H9 (cell line): ENCODE measurements at regions not wholly inside any gene's neighbourhood (a gene's known extent, or its start where the extent isn't known, plus 50 kb on each side); places are given as distances from the start of the nearest gene placed in this dataset.

ENCODE experiments used
- DNase-seq: peaks from one replicate; pipeline ENCODE4 v3.0.0-alpha.2; 2017
- H2AFZ ChIP-seq: one replicate; pipeline ENCODE4 v1.6.1; 2013; ENCODE audit warnings: mild to moderate bottlenecking, low read length, control low read depth, moderate library complexity
- H2AK5ac ChIP-seq: 2 replicates; pipeline ENCODE4 v1.6.1; 2013; ENCODE audit warnings: low read length, control low read depth, mixed read lengths; ENCODE audit not compliant: insufficient read length
- H2BK120ac ChIP-seq: one replicate; pipeline ENCODE4 v1.6.1; 2013; ENCODE audit warnings: low read depth, mild to moderate bottlenecking, low read length, control low read depth, inconsistent platforms; ENCODE audit not compliant: poor library complexity, severe bottlenecking
- H2BK12ac ChIP-seq: 2 replicates; pipeline ENCODE4 v1.6.1; 2013; ENCODE audit warnings: low read length, control low read depth, mixed read lengths, low read depth; ENCODE audit not compliant: insufficient read length
- H2BK15ac ChIP-seq: 2 replicates; pipeline ENCODE4 v1.6.1; 2013; ENCODE audit warnings: low read depth, low read length, control low read depth
- H2BK20ac ChIP-seq: one replicate; pipeline ENCODE4 v1.6.1; 2013; ENCODE audit warnings: low read depth, mild to moderate bottlenecking, low read length, control low read depth, inconsistent platforms; ENCODE audit not compliant: poor library complexity, severe bottlenecking
- H2BK5ac ChIP-seq: 2 replicates; pipeline ENCODE4 v1.6.1; 2013; ENCODE audit warnings: low read length, control low read depth, mixed read lengths; ENCODE audit not compliant: insufficient read length
- H3K14ac ChIP-seq: 2 replicates; pipeline ENCODE4 v1.6.1; 2013; ENCODE audit warnings: low read length, control low read depth; ENCODE audit not compliant: insufficient read depth
- H3K18ac ChIP-seq: 2 replicates; pipeline ENCODE4 v1.6.1; 2013; ENCODE audit warnings: low read depth, mild to moderate bottlenecking, mixed read lengths, low read length, control low read depth; ENCODE audit not compliant: insufficient read length
- H3K23ac ChIP-seq: 2 replicates; pipeline ENCODE4 v1.6.1; 2013; ENCODE audit warnings: low read length, control low read depth, mixed read lengths, low read depth; ENCODE audit not compliant: insufficient read length
- H3K23me2 ChIP-seq: 2 replicates; pipeline ENCODE4 v1.6.1; 2013; ENCODE audit warnings: low read depth, mild to moderate bottlenecking, mixed read lengths, low read length, control low read depth; ENCODE audit not compliant: insufficient read length, poor library complexity, severe bottlenecking
- H3K27ac ChIP-seq: 2 replicates; pipeline ENCODE4 v1.5.1; 2013; ENCODE audit warnings: low read length, control low read depth, mixed read lengths, low read depth; ENCODE audit not compliant: insufficient read length
- H3K27me3 ChIP-seq: 2 replicates; pipeline ENCODE4 v1.6.1; 2013; ENCODE audit warnings: low read length, control low read depth, inconsistent platforms; ENCODE audit not compliant: insufficient read depth
- H3K4ac ChIP-seq: 2 replicates; pipeline ENCODE4 v1.6.1; 2013; ENCODE audit warnings: low read depth, mild to moderate bottlenecking, control low read depth, inconsistent platforms, low read length, moderate library complexity
- H3K4me1 ChIP-seq: 2 replicates; pipeline ENCODE4 v1.6.1; 2013; ENCODE audit warnings: low read length, control low read depth, inconsistent platforms; ENCODE audit not compliant: insufficient read depth
- H3K4me2 ChIP-seq: 2 replicates; pipeline ENCODE4 v1.6.1; 2013; ENCODE audit warnings: low read length, control low read depth, mixed read lengths; ENCODE audit not compliant: insufficient read length, insufficient read depth
- H3K56ac ChIP-seq: 2 replicates; pipeline ENCODE4 v1.6.1; 2013; ENCODE audit warnings: low read depth, mild to moderate bottlenecking, mixed read lengths, low read length, control low read depth; ENCODE audit not compliant: insufficient read length
- H3K79me1 ChIP-seq: 2 replicates; pipeline ENCODE4 v1.6.1; 2013; ENCODE audit warnings: low read depth, mild to moderate bottlenecking, moderate library complexity, low read length, control low read depth, inconsistent platforms; ENCODE audit not compliant: insufficient read depth, poor library complexity, severe bottlenecking
- H3K79me2 ChIP-seq: 2 replicates; pipeline ENCODE4 v1.6.1; 2013; ENCODE audit warnings: low read length, control low read depth, inconsistent platforms; ENCODE audit not compliant: insufficient read depth
- H3K9ac ChIP-seq: 2 replicates; pipeline ENCODE4 v1.6.1; 2013; ENCODE audit warnings: low read length, control low read depth, mixed read lengths; ENCODE audit not compliant: insufficient read length; ENCODE audit errors: extremely low read depth
- H3K9me3 ChIP-seq: one replicate; pipeline ENCODE4 v1.6.1; 2013; ENCODE audit warnings: low read depth, low read length, inconsistent platforms; ENCODE audit not compliant: control insufficient read depth
- H3T11ph ChIP-seq: one replicate; pipeline ENCODE4 v1.6.1; 2013; ENCODE audit warnings: mild to moderate bottlenecking, low read length, control low read depth, inconsistent platforms
- H4K20me1 ChIP-seq: one replicate; pipeline ENCODE4 v1.6.1; 2013; ENCODE audit not compliant: control insufficient read depth, insufficient read length, insufficient read depth
- H4K5ac ChIP-seq: 2 replicates; pipeline ENCODE4 v1.6.1; 2013; ENCODE audit warnings: low read depth, mild to moderate bottlenecking, mixed read lengths, low read length, control low read depth; ENCODE audit not compliant: insufficient read length
- H4K8ac ChIP-seq: replicated peaks from 2 replicates; pipeline ENCODE4 v1.6.1; 2013; ENCODE audit warnings: low read length, control low read depth, mixed read lengths, low read depth; ENCODE audit not compliant: insufficient read length
- H4K91ac ChIP-seq: 2 replicates; pipeline ENCODE4 v1.6.1; 2013; ENCODE audit warnings: low read depth, mild to moderate bottlenecking, moderate library complexity, mixed read lengths, low read length, control low read depth; ENCODE audit not compliant: insufficient read length
- H3K27ac Mint-ChIP-seq, 3 experiments: 2 replicates in 2 of 3; 3 replicates in 1 of 3; pipeline ENCODE4 v1.8.0; 2020 to 2021; ENCODE audit warnings: mixed read lengths in 3 of 3, mild to moderate bottlenecking in 1 of 3, moderate library complexity in 1 of 3
- H3K27me3 Mint-ChIP-seq: 2 replicates; pipeline ENCODE4 v1.8.0; 2021; ENCODE audit warnings: low read depth, mild to moderate bottlenecking, moderate library complexity, mixed read lengths
- H3K36me3 Mint-ChIP-seq, 3 experiments: 2 replicates in 2 of 3; 3 replicates in 1 of 3; pipeline ENCODE4 v1.8.0; 2020 to 2021; ENCODE audit warnings: low read depth in 3 of 3, mixed read lengths in 3 of 3; ENCODE audit not compliant: insufficient read depth in 1 of 3
- H3K4me1 Mint-ChIP-seq, 2 experiments: 2 replicates each; pipeline ENCODE4 v1.8.0; 2020; ENCODE audit warnings: mixed read lengths in 2 of 2
- H3K4me3 Mint-ChIP-seq, 2 experiments: 2 replicates in 1 of 2; 3 replicates in 1 of 2; pipeline ENCODE4 v1.8.0; 2020 to 2021; ENCODE audit warnings: mild to moderate bottlenecking in 2 of 2, mixed read lengths in 2 of 2, moderate library complexity in 1 of 2
- H3K9me3 Mint-ChIP-seq, 2 experiments: 2 replicates in 1 of 2; 3 replicates in 1 of 2; pipeline ENCODE4 v1.8.0; 2020; ENCODE audit warnings: mild to moderate bottlenecking in 2 of 2, mixed read lengths in 2 of 2, moderate library complexity in 1 of 2
- WGBS: extraction: QIAGEN DNeasy Blood & Tissue Kit; methylation state at CpG from one replicate; pipeline ENCODE4 v1.1.7; 2013; ENCODE audit warnings: missing lambda C conversion rate, low lambda C conversion rate, mixed read lengths; ENCODE audit not compliant: insufficient read length; ENCODE audit errors: extremely low coverage; 5-methylcytosine and 5-hydroxymethylcytosine counted together
- TF ChIP-seq, protein P1 (sequence below): fragments of 200-600 bp; sonication (generic); conservative IDR thresholded peaks from 3 replicates; pipeline ENCODE4 v1.8.0; 2021; ENCODE audit warnings: antibody characterized with exemption, mild to moderate bottlenecking

DNA sequence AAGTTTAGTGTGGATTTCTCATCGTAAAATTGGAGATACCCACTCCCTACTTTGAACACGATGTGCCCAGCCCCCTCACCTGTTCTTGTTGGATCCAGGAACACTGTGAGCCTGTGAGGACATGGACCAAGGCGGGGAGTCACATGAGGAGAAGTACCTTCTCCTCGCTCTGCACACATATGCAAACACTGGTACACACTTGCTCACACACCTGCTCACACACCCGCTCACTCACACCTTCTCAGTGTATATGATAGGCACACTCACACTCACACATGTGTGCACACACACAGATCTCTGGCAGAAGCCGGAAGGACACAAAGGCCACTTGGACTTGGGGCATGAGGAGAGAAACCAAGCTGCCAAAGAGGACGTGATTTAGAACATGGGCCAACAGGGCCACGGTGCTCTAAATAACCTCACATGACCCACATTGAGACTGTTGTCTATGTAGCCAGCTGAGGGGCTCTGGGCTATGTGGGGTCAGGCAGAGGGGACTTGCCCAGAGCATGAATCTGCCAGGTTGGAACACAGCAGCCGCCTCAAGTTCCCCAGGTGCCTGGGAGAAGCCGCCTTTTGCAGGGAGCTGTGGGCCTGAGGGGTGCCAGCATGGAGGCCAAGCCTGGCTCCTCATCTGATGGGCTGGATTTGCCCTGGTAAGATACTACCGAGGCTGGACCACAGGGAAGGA lies 283.0 kb upstream of the IRX4 start:
- Histone ChIP-seq H3T11ph (no peak overlapping the region), H3K23ac (no peak overlapping the region), H2AK5ac (no peak overlapping the region), H3K27me3 (no peaks in the 10 kb centered on the region), H3K23me2 (no peaks in the 10 kb centered on the region), H2BK12ac (no peak overlapping the region), H2BK20ac (no peak overlapping the region), H2BK5ac (no peak overlapping the region), H3K9ac (no peak overlapping the region), H3K79me2 (no peaks in the 10 kb centered on the region), H3K4ac (no peak overlapping the region), H4K5ac (no peak overlapping the region), H2BK120ac (no peak overlapping the region), H3K4me1 (peaks cover 3% of the 10 kb centered on the region; the same call in 1 of the 2 replicates), H3K27ac (no peak overlapping the region), H3K18ac (no peak overlapping the region), H3K4me2 (no peak overlapping the region), H4K8ac (no peak overlapping the region), H2BK15ac (no peak overlapping the region), H3K9me3 (no peaks in the 10 kb centered on the region), H3K14ac (no peak overlapping the region), H4K91ac (no peak overlapping the region), H3K79me1 (no peaks in the 10 kb centered on the region), H4K20me1 (no peaks in the 10 kb centered on the region), H3K56ac (no peak overlapping the region), H2AFZ (no peak overlapping the region)
- peaks cover 0 to 2% of the 10 kb centered on the region in 2 experiments; a peak in 1 of 5 replicates for H3K9me3 Mint-ChIP-seq
- no CpG with 5 or more reads among the region's 11 CpGs for WGBS
- no peak overlapping the region for H3K27ac Mint-ChIP-seq
- H3K4me1 Mint-ChIP-seq = peaks cover 30 to 36% of the 10 kb centered on the region in 2 experiments
- H3K27me3 Mint-ChIP-seq = peaks cover 15% of the 10 kb centered on the region
- no peak for DNase-seq
- no peaks in the 10 kb centered on the region for H3K36me3 Mint-ChIP-seq
- no peak overlapping the region for H3K4me3 Mint-ChIP-seq
- TF ChIP-seq, protein P1, sequence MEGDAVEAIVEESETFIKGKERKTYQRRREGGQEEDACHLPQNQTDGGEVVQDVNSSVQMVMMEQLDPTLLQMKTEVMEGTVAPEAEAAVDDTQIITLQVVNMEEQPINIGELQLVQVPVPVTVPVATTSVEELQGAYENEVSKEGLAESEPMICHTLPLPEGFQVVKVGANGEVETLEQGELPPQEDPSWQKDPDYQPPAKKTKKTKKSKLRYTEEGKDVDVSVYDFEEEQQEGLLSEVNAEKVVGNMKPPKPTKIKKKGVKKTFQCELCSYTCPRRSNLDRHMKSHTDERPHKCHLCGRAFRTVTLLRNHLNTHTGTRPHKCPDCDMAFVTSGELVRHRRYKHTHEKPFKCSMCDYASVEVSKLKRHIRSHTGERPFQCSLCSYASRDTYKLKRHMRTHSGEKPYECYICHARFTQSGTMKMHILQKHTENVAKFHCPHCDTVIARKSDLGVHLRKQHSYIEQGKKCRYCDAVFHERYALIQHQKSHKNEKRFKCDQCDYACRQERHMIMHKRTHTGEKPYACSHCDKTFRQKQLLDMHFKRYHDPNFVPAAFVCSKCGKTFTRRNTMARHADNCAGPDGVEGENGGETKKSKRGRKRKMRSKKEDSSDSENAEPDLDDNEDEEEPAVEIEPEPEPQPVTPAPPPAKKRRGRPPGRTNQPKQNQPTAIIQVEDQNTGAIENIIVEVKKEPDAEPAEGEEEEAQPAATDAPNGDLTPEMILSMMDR = no peak
